ENCODE measurements at regions not wholly inside any gene's neighbourhood (a gene's known extent, or its start where the extent isn't known, plus 50 kb on each side); places are given as distances from the start of the nearest gene placed in this dataset.

DNA sequence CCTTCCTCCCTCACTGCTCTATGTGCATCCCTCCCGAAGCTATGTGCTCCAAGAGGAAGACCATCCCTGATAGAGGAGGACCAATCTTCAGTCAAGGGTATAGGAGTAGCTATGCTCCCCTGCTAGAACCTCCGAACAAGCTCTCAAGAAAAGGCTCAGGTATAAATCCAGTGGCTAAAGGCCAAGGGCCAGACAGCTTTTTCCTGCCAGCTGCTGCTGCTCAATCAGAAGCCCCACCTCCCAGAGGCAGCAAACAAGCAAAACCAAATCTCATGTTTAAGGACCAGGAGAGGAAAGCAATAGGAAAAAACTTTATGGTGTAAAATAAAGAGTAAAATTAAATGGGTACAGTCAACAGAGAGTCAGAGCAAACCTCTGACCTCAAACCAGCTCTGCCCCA lies 187.2 kb downstream of the FGFR2 start:
- H3K4me3 ChIP-seq (ENCODE audit: low read depth, low read length), result no peak overlapping the region
- TF ChIP-seq, protein P1, sequence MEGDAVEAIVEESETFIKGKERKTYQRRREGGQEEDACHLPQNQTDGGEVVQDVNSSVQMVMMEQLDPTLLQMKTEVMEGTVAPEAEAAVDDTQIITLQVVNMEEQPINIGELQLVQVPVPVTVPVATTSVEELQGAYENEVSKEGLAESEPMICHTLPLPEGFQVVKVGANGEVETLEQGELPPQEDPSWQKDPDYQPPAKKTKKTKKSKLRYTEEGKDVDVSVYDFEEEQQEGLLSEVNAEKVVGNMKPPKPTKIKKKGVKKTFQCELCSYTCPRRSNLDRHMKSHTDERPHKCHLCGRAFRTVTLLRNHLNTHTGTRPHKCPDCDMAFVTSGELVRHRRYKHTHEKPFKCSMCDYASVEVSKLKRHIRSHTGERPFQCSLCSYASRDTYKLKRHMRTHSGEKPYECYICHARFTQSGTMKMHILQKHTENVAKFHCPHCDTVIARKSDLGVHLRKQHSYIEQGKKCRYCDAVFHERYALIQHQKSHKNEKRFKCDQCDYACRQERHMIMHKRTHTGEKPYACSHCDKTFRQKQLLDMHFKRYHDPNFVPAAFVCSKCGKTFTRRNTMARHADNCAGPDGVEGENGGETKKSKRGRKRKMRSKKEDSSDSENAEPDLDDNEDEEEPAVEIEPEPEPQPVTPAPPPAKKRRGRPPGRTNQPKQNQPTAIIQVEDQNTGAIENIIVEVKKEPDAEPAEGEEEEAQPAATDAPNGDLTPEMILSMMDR (IDR thresholded peaks at IDR 0.05; ENCODE audit: low read depth, low read length, missing control alignments), result no peak
- no peak for DNase-seq (ENCODE audit: low read depth)

GRCh38 chr10:121413951-121414350 lies 184.3 kb downstream of the FGFR2 start:
- H3K4me3 ChIP-seq (ENCODE audit: low read depth, low read length), result no peak overlapping the region
- DNase-seq (ENCODE audit: low read depth), result no peak
- TF ChIP-seq, protein P1 (IDR thresholded peaks at IDR 0.05; ENCODE audit: low read depth, low read length, missing control alignments), result no peak

DNA sequence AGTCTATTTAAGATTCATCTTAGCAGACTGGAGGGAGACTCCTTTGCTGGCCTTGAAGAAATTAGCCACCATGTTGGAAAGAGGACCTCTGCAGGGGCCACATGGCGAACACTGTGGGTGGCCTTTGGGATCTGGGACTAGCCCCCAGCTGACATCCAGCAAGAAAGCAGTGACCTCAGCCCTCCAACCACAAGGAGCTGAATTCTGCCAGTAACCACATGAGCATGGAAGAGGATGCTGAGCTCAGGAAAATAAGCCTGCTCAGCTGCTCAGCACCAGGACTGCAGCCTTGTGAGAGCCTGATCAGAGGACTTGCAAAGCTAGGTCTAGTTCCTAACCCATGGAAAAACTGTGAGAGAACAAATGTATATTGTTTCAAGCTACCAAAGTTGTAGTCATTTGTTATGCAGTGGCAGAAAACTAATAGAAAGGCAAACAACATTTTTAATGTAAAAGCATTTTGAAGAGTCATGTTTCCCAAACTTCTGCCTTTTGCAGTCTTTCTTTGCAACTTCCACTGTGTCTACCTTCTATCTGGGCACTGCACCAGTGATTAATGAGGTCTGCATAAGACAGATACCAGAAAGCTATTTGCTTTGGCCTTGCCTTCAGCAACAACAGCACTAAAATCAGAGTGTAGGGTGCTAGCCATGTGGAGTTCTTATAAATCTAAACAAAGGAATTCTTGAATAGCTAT lies 183.7 kb downstream of the FGFR2 start:
- H3K4me3 ChIP-seq (ENCODE audit: low read depth, low read length), result no peak overlapping the region
- DNase-seq (ENCODE audit: low read depth), result no peak
- TF ChIP-seq, protein P1 (IDR thresholded peaks at IDR 0.05; ENCODE audit: low read depth, low read length, missing control alignments), result no peak

- no peak overlapping the region for H3K4me3 ChIP-seq (ENCODE audit: low read depth, low read length)
- TF ChIP-seq, protein P1 (IDR thresholded peaks at IDR 0.05; ENCODE audit: low read depth, low read length, missing control alignments), result no peak
- DNase-seq (ENCODE audit: low read depth), result no peak
Observed at GRCh38 chr10:121415063-121415399, 183.2 kb downstream of the FGFR2 start.

GRCh38 chr10:121416071-121416470 lies 182.2 kb downstream of the FGFR2 start:
- H3K4me3 ChIP-seq (ENCODE audit: low read depth, low read length), result no peak overlapping the region
- TF ChIP-seq, protein P1 (IDR thresholded peaks at IDR 0.05; ENCODE audit: low read depth, low read length, missing control alignments), result no peak
- no peak for DNase-seq (ENCODE audit: low read depth)

- TF ChIP-seq, protein P1 (IDR thresholded peaks at IDR 0.05; ENCODE audit: low read depth, low read length, missing control alignments), result no peak
- no peak overlapping the region for H3K4me3 ChIP-seq (ENCODE audit: low read depth, low read length)
- no peak for DNase-seq (ENCODE audit: low read depth)
Observed at GRCh38 chr10:121417298-121417697, 180.9 kb downstream of the FGFR2 start.

GRCh38 chr10:121418126-121418777 lies 180.0 kb downstream of the FGFR2 start:
- TF ChIP-seq, protein P1 (IDR thresholded peaks at IDR 0.05; ENCODE audit: low read depth, low read length, missing control alignments), result no peak
- no peak overlapping the region for H3K4me3 ChIP-seq (ENCODE audit: low read depth, low read length)
- DNase-seq (ENCODE audit: low read depth), result no peak
